GM21381 (cell line): ENCODE measurements at regions not wholly inside any gene's neighbourhood (a gene's known extent, or its start where the extent isn't known, plus 50 kb on each side); places are given as distances from the start of the nearest gene placed in this dataset.
"Not testable (repeated sequence)": the region's sequence is repeated elsewhere in the genome, so short reads cannot be mapped to it uniquely, and the experiment has no call there.

Experiments used
- ATAC-seq: cut with Tn5 transposase; IDR thresholded peaks from one replicate; pipeline ENCODE4 v1.9.1; 2021; ENCODE audit warnings: mild to moderate bottlenecking, moderate library complexity; ENCODE audit not compliant: unreplicated experiment

DNA sequence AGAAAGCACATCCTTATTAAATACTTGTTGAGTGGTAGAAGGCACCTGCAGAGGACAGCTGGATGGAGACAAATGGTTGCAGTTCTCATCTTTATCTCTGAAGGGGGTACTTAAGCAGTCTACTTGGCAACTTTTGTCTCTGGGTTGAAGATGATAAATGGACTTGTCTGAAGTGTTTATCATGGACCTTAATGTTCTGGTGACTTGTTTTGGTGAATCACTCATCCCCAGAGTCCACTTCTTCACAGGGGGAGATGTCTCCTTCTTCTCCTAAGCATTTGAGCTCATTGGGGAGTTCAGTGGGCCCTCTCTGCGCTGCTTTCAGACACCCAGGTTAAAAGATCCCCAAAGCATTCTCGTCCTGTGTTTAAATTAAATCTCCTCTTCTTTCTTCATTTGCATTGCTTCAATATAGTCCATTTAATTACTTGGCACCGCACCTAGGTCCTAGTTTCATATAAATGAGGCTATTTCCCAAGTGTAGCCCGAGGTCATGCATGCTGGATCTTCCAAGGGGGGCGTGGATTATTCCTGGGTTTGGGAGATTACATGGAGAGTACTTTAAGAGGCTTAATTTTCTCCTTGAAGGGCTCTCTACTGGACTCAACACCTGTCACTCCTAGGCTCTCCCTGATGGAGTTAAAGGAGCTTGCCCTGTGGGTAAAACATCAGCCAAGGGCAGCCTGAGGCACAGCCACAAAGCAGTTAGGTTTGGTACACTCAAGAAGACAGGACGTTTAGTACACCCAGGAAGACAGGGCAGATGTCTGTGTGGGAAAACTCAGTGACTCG lies 239.3 kb upstream of the C2CD4B start:
- ATAC-seq = no peak

DNA sequence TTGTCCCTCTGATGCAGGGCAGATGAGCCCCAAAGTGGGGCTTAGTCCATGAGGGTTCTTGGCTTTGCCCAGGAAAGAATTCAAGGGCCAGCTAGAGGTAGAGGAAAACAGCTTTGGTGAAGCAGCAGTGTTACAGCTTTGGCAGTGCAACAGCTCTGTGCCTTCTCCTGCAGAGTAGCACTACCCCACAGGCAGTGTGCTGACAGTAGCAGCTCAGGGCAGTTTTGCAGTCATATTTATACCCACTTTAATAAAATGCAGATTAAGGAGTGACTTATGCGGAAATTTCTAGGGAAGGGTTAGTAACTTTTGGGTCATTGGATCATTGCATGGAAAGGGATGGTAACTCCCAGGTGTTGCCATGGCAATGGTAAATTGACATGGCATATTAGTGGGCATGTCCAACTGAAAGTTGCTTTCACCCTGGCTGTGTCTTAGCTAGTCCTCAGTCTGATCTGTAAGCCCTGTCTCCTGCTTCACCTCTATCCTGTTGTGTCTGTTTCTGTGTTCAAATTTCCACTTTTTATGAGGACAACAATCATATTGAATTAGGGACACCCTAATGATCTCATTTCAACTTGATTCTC lies 241.3 kb upstream of the C2CD4B start:
- no peak for ATAC-seq

DNA sequence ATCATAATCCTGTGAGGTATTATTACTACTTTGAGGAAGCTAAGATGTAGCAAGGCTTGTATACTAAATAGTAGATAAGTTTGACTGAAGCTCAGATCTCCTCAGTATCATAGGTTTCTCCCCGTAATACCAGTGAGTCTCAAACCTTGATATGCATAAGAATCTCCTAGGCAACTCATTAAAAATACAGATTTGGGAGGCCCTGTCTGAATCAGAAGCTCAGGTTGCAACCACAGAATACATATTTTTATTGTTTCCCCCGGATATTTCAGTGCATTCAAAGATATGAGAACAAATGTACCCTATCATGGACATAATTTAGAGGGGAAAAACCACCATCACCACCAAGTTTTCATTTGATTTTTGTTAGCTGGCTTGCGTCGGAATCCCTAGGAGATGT lies 242.1 kb upstream of the C2CD4B start:
- no peak for ATAC-seq

DNA sequence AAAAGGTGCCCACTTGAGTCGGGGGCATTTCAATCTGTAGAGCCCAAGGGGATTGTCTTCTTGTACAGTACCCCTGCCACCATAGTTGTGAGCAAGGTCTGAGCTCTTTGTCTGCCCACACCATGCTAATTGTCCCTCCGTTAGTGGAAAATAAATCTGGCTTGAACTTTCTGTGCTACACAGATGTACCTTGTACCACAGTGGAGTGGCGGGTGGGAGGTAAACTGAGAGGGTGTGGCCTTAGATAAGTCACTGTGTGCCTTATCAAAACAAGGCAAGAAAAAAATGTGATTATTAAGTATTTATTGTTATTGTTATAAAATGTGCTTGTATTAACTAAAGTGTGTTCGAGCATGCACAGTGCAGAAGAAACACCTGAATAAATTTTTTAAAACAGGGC lies 242.9 kb upstream of the C2CD4B start:
- ATAC-seq = no peak

DNA sequence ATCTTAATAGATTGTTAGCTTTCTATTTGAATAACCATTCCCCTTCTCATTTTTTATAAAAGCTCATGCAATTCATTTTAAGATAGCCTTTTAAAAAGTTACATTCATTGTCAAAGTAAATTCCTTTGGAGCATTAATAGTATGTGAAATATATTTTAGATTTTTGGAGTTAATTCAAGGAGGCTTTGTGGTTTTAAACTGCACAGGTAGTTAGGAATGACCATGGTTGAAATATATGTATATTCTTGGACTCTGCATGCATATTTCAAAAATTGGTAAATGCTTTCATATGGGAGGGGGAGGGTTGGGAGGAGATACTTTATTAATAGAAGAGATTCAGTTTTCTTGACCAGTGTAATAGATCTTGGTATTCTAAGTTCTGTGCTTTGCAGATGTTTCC lies 244.4 kb upstream of the C2CD4B start:
- ATAC-seq = no peak

DNA sequence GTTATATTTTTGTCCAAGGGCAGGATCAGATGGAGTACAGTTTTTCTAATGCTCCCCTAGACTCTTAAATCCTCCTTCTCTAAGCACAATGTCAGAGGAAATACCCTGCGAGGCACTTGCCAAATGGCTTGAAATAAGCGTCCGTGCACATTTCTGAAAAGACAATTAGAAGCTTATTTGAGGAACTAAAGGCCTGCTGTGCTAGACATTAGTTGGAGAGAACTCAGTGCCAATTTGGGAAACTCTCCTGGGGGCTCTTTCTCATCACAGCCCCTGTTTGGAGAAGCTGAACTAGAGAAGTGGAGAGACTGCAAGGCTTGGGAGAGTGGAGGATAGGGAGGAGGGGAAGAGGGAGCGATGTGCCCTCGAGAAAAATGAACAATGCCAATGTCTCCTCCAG lies 247.6 kb upstream of the C2CD4B start:
- ATAC-seq = no peak

DNA sequence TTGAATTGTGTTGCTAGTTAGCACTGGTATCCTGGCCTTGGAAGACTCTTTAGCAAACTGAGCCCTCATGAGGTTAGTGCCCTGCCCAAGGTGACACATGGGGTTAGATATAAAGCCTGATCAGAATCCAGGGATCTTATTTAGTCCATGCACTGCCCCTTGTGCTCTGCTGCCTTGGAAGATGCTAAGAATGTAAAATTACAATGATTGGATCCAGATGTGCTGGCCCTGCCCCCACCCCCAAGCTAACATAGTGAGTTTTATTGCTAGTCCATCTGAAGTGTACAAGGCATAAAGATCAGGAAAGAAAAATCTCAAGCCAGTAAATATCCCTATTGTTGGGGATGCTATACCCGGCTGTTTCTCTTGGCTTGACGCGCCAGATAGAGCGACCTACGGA lies 248.1 kb upstream of the C2CD4B start:
- ATAC-seq = no peak

DNA sequence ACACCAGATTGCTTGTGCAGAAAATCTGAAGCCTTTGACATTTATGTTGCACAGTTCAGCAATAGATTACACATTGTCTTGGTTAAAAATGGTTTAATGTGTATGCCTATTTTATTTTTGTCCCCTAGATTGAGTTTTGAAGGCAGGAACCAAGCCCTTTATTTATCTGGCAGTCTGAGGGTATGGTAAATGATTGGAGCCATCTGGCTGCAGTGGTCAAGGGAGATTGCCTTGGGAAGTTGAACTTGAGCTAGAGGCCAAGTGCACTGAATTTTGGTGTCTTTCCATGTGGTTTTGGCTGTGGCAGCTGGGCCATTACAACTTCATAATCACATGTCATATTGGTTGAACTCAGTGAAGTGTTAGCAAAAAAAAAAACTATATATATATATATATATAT lies 248.7 kb upstream of the C2CD4B start:
- ATAC-seq = no peak

DNA sequence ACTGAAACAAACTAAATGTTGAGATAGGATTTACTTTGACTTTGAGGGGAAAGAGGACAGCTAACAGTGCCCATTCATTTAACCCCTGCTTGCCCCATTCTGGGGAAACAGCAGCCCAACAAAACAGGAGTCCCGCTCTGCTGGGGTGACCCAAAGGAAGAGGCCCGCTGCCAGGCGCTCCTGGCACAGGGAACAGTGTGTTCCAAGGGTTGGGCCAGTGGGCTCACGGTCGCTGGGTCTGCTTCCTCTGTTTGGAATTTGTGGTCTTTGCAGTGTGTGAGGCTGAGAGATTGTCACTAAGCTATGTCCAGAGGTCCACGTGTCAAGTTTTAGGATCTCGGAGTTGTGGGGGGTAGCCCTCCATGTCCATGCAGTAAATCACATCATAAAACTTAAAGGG lies 250.4 kb upstream of the C2CD4B start:
- ATAC-seq = no peak

DNA sequence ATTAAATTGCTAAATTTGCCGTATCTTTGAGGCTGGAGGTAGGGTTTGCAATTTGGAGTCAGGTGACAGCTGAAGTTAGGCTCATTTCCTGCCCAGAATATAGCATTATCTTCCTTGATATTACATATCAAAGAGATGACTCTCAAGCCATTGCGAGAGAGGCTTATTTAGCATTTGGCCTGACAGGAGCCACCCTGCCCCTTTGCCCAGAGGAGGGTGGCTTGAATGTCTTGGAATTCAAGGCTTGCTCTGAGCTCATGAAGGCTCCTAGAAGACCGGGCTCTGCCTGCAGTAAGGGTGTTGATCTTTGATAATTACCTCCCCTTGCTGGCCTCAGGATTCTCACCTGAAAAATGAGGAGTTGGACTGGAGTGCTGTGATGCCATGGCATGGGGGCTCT lies 251.4 kb upstream of the C2CD4B start:
- no peak for ATAC-seq

DNA sequence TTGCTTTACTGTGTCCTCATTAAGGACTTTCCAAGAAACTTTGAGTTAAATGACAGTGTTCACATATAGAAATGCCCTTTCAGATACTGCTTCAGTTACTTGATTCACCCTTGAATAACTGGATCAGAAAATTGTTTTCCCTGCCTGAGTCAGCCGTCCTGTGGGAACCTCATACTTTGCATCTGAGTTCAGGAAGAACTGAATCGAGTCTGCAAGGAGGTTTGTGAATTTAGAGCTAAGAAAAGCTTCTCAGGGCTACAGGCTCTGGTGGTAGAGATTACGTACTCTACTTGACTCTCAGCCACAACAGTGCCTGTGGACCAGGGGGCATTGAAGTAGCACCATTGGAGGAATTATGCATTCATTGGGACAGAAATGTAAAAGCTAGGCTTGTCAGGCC lies 252.4 kb upstream of the C2CD4B start:
- no peak for ATAC-seq

DNA sequence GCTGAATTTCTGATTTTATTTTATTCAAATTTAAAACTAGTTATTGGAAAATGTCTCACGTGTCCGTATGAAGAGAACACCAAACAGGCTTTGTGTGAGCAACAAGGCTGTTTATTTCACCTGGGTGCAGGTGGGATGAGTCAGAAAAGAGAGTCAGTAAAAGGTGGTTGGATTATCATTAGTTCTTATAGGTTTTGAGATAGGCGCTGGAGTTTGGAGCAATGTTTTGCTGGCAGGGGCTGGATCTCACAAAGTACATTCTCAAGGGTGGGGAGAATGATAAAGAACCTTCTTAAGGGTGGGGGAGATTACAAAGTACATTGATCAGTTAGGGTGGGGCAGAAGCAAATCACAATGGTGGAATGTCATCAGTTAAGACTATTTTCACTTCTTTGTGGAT lies 253.4 kb upstream of the C2CD4B start:
- not testable (repeated sequence) for ATAC-seq

DNA sequence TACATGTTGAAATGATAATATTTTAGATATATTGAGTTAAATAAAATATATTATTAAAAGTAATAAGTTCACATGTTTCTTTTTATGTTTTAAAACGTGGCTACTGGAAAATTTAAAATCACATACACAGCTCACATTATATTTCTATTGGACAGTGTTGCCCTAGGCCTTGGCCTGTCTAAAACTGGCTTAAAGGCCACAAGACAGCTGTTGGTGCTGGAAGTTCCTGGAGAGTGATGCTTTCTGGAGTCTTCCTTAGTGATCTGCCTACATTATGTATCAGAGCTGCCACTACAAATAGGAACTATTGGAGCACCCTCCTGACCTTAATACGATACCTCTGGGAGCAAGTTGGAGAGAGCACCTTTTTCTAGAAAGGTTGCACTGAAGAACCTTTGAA lies 254.1 kb upstream of the C2CD4B start:
- no peak for ATAC-seq

DNA sequence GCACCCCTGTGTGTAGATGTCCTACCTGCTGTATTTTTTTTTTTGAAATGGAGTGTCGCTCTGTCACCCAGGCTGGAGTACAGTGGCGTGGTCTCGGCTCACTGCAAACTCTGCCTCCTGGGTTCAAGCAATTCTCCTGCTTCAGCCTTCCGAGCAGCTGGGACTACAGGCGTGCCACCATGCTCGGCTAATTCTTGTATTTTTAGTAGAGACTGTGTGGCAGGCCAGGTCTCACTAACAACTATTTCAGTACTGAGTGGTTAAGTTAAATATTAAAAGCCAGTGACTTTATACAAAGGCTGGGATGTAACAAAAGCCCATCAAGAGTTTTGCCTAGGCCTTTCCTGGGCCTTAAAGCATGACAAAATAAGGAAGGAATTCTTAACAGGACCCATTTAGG lies 255.3 kb upstream of the C2CD4B start:
- ATAC-seq = not testable (repeated sequence)

DNA sequence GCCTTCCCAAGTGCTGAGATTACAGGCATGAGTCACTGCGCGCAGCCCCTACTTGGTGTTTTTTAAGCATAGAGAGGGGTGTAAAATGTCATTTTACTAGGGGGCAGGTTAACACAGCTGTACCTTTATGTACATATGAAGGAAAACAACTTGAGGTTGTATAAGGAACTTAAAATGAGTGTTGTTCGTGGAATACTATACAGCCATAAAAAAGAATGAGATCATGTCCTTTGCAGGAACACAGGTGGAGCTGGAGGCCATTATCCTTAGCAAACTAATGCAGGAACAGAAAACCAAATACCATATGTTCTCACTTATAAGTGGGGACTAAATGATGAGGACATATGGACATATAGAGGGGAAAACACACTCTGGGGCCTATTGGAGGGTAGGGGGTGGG lies 256.2 kb upstream of the C2CD4B start:
- ATAC-seq = no peak

DNA sequence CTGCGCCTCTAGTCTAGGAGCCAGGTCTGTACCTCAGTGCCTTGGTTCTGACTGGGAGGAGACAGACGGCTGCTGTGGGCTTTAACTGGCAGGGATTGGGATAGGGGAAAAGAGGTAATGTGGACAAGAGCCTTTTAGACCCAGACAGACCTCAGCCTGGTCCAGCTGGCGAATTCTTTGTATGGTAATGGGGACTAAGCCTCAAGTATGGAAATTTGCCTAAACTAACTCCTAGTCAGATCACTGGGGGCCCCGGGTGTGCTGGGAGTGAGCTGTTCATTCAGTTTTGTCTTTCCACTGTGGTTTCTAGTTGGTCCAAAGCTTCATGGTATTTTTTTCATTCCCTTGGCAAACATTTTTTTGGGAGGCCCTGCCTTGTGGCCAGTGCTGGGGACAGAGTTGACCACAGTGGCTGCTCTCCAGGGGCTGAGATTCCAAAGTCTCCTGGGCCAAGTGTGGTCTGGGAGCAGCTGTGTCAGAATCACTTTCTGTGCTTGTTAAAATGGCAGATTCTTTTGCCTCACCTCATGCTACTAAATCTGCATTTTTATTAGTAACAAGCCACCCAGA lies 261.4 kb upstream of the C2CD4B start:
- no peak for ATAC-seq

DNA sequence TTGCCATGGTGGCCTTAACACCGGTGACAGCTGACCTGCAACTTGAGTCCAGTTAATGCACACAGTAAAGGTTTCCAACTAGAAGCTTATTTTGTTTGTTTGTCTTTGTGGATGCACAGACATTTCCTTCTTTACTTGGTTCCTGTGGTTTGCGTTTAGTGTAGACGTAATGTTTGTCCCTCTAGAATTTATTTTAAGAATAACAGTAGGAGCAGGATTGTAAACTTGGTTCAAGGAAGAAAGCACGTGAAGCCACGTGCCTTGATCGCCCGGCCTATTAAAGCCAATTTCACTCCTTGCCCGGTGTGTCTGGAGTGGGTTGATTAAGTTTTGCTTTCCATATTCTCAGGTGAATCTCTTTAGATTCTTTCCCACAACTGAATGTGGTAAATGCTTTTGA lies 263.2 kb upstream of the C2CD4B start:
- ATAC-seq = no peak

DNA sequence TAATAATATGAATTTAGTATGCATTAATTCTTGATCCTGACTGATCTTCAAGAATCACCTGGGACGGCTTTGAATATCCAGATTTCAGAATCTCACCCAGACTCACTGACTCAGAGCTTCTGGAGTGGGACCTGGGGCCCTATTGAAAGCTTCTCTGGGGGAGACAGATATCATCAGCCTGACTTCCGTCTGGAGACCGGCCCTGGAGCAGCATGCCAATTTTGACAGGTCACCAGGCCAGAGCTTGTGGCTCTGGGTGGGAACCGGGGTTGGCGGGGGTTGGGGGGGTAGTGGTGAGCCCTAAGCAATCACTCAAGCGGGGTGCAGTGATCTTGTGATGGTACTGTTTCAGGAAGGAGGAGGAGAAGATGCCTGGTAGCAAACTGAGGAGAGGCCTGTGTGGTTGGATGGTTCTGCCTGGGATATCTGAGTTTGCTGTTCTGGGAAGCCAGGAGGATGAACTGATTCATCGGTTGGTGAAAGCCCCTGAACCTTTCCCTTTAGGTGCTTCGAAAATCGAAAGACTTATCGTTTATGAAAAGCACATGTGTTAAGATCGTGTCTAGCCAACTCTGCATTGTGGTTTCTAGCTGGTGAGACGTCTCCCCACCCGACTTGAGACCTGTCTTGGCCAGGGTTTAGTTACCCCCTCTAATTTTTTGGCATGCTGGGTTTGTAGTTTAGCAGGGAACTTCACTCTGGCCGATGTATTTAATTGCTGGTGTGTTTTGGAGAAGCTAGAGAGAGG lies 263.9 kb upstream of the C2CD4B start:
- no peak for ATAC-seq

DNA sequence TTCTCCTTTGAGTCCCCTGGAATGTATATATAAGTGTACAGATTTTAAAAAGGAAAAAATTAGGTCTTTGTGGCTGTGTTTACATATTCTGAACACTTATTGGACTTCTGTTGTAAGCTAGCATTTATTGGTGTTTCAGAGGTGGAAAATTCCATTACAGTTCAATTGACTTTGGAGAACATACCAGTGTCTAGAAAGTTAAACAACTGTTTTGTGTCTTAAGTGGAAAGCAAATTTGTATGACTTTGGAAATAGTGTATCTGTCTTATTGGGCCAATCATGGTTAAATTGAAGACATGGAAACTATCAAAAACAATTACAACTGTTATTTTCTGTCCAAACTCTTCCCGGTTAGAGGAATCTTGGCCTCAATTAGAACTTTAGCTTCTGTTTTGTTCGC lies 265.0 kb upstream of the C2CD4B start:
- ATAC-seq = no peak

DNA sequence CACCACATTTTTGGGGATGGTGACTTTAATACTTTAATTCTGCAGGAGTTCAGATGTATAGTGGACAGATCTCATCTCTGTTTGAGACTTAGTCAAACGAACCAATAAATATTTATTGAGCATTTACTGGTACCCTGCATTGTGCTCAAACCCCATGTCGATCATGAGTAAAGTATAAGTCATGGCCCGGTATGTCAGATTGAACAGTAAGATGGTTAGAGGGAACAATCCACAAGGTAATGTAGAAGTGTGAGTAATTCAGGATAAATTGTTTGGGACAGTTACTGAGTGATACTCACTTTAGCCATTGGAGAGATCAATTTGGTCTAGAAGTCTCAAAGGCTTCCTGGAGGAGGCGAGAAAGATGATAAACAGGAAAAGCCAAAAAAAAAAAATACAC lies 265.5 kb upstream of the C2CD4B start:
- ATAC-seq = no peak

DNA sequence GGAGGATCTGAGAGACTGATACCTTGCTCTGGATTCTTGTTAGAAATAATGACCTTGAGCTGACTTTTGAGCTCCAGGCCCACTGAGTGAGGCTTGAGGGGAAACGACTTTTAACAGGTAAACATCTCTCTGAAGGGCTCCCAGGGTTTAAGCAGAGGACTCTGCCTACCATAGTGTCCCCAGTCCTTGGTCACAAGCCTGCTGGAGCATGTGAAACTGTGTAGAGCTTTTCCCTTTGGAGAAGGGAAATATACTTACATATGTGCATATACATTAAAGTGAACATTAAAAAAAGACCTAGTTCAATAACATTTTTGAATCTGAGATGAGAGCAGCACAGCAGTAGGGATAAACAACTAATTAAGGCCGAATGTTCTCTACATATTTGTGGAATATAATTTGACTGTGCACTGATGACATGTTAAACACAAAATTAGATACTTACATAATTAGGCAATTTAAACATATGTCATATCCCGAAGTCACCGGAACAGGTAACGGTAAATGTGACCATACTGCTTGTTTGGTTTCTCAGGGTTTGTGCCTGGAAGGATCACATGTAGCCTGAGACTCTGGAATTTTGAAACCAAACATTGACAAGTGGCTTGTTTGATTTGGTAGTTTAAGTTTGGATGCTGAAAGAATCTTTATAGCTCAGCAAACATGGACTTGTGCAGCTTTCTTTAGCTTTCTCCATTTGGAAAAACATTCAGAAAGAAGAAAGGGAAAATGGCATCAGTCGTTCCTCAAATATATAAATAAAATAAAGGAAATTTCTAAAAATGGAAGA lies 266.1 kb upstream of the C2CD4B start:
- ATAC-seq = no peak
